ENCODE measurements at regions not wholly inside any gene's neighbourhood (a gene's known extent, or its start where the extent isn't known, plus 50 kb on each side); places are given as distances from the start of the nearest gene placed in this dataset.

- Mint-ChIP-seq H3K36me3 (ENCODE audit: insufficient read depth) (no peaks in the 10 kb centered on the region), H3K9me3 (ENCODE audit: low read depth) (no peaks in the 10 kb centered on the region), H3K27me3 (peaks cover 9% of the 10 kb centered on the region), H3K4me1 (ENCODE audit: low read depth) (peaks cover 13% of the 10 kb centered on the region), H3K4me3 (ENCODE audit: low read depth) (no peak overlapping the region), H3K27ac (no peak overlapping the region)
- peak; percentile 58 for DNase-seq (ENCODE audit: low spot score, unreplicated experiment)
- TF ChIP-seq CTCF (IDR thresholded peaks at IDR 0.05; ENCODE audit: unreplicated experiment) = peak; percentile 90
Observed at GRCh38 chr13:40069173-40070044, 413.9 kb downstream of the COG6 start.

GRCh38 chr13:40070357-40070756 is 414.9 kb downstream of the COG6 start:
- H3K4me1 Mint-ChIP-seq (ENCODE audit: low read depth) = peaks cover 8% of the 10 kb centered on the region
- H3K9me3 Mint-ChIP-seq (ENCODE audit: low read depth) = no peaks in the 10 kb centered on the region
- no peaks in the 10 kb centered on the region for H3K36me3 Mint-ChIP-seq (ENCODE audit: insufficient read depth)
- no peak for DNase-seq (ENCODE audit: low spot score, unreplicated experiment)
- no peak overlapping the region for H3K4me3 Mint-ChIP-seq (ENCODE audit: low read depth)
- no peak for TF ChIP-seq CTCF (IDR thresholded peaks at IDR 0.05; ENCODE audit: unreplicated experiment)
- no peak overlapping the region for H3K27ac Mint-ChIP-seq
- H3K27me3 Mint-ChIP-seq = peaks cover 9% of the 10 kb centered on the region

GRCh38 chr13:40072663-40073120 is 417.2 kb downstream of the COG6 start:
- Mint-ChIP-seq H3K4me3 (ENCODE audit: low read depth) (no peak overlapping the region), H3K36me3 (ENCODE audit: insufficient read depth) (no peaks in the 10 kb centered on the region)

GRCh38 chr13:40074338-40074737 is 418.9 kb downstream of the COG6 start:
- no peaks in the 10 kb centered on the region for H3K36me3 Mint-ChIP-seq (ENCODE audit: insufficient read depth)
- no peak overlapping the region for H3K27ac Mint-ChIP-seq
- no peak overlapping the region for H3K4me3 Mint-ChIP-seq (ENCODE audit: low read depth)
- no peak for DNase-seq (ENCODE audit: low spot score, unreplicated experiment)
- H3K4me1 Mint-ChIP-seq (ENCODE audit: low read depth) = peaks cover 6% of the 10 kb centered on the region
- TF ChIP-seq CTCF (IDR thresholded peaks at IDR 0.05; ENCODE audit: unreplicated experiment) = no peak
- no peaks in the 10 kb centered on the region for H3K9me3 Mint-ChIP-seq (ENCODE audit: low read depth)
- H3K27me3 Mint-ChIP-seq = peaks cover 4% of the 10 kb centered on the region

More at GRCh38 chr13:40072663-40073120, 417.2 kb downstream of the COG6 start:
- no peak overlapping the region for H3K27ac Mint-ChIP-seq
- peaks cover 8% of the 10 kb centered on the region for H3K4me1 Mint-ChIP-seq (ENCODE audit: low read depth)
- H3K27me3 Mint-ChIP-seq = peaks cover 4% of the 10 kb centered on the region
- H3K9me3 Mint-ChIP-seq (ENCODE audit: low read depth) = no peaks in the 10 kb centered on the region
- DNase-seq (ENCODE audit: low spot score, unreplicated experiment) = no peak
- TF ChIP-seq CTCF (IDR thresholded peaks at IDR 0.05; ENCODE audit: unreplicated experiment) = no peak

- no peak overlapping the region for H3K27ac Mint-ChIP-seq
- TF ChIP-seq CTCF (IDR thresholded peaks at IDR 0.05; ENCODE audit: unreplicated experiment) = no peak
- no peaks in the 10 kb centered on the region for H3K9me3 Mint-ChIP-seq (ENCODE audit: low read depth)
- H3K27me3 Mint-ChIP-seq = peaks cover 4% of the 10 kb centered on the region
- peaks cover 5% of the 10 kb centered on the region for H3K4me1 Mint-ChIP-seq (ENCODE audit: low read depth)
- H3K4me3 Mint-ChIP-seq (ENCODE audit: low read depth) = no peak overlapping the region
- DNase-seq (ENCODE audit: low spot score, unreplicated experiment) = no peak
- no peaks in the 10 kb centered on the region for H3K36me3 Mint-ChIP-seq (ENCODE audit: insufficient read depth)
Observed at GRCh38 chr13:40075281-40075680, 419.8 kb downstream of the COG6 start.
